ENCODE measurements at regions not wholly inside any gene's neighbourhood (a gene's known extent, or its start where the extent isn't known, plus 50 kb on each side); places are given as distances from the start of the nearest gene placed in this dataset.

DNA sequence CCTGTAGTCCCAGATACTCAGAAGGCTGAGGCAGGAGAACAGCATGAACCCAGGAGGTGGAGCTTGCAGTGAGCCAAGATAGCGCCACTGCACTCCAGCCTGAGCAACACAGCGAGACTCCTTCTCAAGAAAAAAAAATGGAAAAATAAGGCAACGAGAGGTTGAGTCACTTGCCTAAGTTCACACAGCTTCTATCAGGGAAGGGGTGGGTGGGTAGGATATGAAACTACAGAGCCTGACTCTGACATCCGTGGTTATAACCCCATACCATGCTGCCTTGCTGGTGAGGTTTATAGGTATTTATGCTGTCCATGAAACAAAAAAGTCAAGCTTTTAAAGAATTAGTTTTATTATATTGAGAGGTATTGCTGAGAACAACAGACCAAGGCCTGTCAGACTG is 61.5 kb upstream of the RAB4A start:
- H3K27me3 ChIP-seq (ENCODE audit: control insufficient read depth in 1 of 2, insufficient read depth in 2 of 2, low read length in 2 of 2): no peaks in the 10 kb centered on the region
- peaks cover 19% of the 10 kb centered on the region for H3K4me1 ChIP-seq (ENCODE audit: control insufficient read depth, insufficient read depth, low read length)
- H3K4me3 ChIP-seq (ENCODE audit: low read length in 2 of 2): no peak overlapping the region
- H3K27ac ChIP-seq (ENCODE audit: low read length): no peak overlapping the region
- H3K9me3 ChIP-seq (ENCODE audit: control insufficient read depth in 2 of 2, low read length in 2 of 2): no peaks in the 10 kb centered on the region
- no peaks in the 10 kb centered on the region for H3K36me3 ChIP-seq (ENCODE audit: control insufficient read depth in 2 of 2, insufficient read depth in 2 of 2, low read length in 2 of 2)
- no peak overlapping the region for H3K9ac ChIP-seq (ENCODE audit: low read length in 2 of 2)

DNA sequence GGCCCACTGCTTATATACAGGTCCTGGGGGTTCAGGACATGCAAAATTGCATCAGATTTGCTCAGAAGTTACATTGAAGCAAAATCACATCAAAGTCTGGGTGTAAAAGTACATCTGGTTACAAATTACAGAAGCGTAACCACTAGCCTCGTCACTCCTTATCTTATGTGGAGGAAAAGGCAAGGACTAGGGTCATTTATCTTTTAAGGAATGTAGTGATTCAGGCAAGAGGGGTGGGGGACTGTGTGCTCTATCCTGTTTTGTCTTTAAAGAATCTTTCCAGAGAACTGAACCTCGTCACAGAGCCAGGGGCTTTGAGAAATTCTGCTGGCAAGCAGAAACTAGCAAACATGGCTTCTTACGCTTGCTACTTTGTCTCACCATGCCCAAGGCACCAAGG is 61.1 kb upstream of the RAB4A start:
- no peaks in the 10 kb centered on the region for H3K9me3 ChIP-seq (ENCODE audit: control insufficient read depth in 2 of 2, low read length in 2 of 2)
- no peak overlapping the region for H3K4me3 ChIP-seq (ENCODE audit: low read length in 2 of 2)
- H3K27me3 ChIP-seq (ENCODE audit: control insufficient read depth in 1 of 2, insufficient read depth in 2 of 2, low read length in 2 of 2): no peaks in the 10 kb centered on the region
- H3K4me1 ChIP-seq (ENCODE audit: control insufficient read depth, insufficient read depth, low read length): peaks cover 15% of the 10 kb centered on the region
- H3K27ac ChIP-seq (ENCODE audit: low read length): no peak overlapping the region
- H3K9ac ChIP-seq (ENCODE audit: low read length in 2 of 2): no peak overlapping the region
- no peaks in the 10 kb centered on the region for H3K36me3 ChIP-seq (ENCODE audit: control insufficient read depth in 2 of 2, insufficient read depth in 2 of 2, low read length in 2 of 2)

DNA sequence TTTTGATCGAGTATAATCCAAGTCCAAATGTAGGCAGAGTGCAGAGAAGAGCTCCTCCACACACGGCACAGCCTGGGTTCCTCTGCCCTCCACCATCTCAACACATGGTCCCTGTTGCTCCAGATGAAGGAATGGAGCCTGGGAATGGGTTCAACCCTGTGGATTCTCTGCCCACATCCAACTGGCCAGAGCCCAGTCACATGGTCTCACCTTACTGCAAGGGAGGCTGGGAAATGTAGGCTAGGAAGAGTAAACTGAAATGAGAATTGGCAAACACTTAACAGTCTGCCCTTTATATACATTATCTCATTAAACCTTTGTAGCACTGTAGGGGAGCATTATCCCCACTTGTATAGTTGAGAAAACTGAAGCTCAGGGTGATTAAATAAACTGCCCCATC is 60.1 kb upstream of the RAB4A start:
- Histone ChIP-seq H3K4me3 (ENCODE audit: low read length in 2 of 2) (no peak overlapping the region), H3K9ac (ENCODE audit: low read length in 2 of 2) (no peak overlapping the region), H3K27ac (ENCODE audit: low read length) (no peak overlapping the region), H3K4me1 (ENCODE audit: control insufficient read depth, insufficient read depth, low read length) (peaks cover 5% of the 10 kb centered on the region), H3K27me3 (ENCODE audit: control insufficient read depth in 1 of 2, insufficient read depth in 2 of 2, low read length in 2 of 2) (no peaks in the 10 kb centered on the region), H3K36me3 (ENCODE audit: control insufficient read depth in 2 of 2, insufficient read depth in 2 of 2, low read length in 2 of 2) (no peaks in the 10 kb centered on the region), H3K9me3 (ENCODE audit: control insufficient read depth in 2 of 2, low read length in 2 of 2) (no peaks in the 10 kb centered on the region)

DNA sequence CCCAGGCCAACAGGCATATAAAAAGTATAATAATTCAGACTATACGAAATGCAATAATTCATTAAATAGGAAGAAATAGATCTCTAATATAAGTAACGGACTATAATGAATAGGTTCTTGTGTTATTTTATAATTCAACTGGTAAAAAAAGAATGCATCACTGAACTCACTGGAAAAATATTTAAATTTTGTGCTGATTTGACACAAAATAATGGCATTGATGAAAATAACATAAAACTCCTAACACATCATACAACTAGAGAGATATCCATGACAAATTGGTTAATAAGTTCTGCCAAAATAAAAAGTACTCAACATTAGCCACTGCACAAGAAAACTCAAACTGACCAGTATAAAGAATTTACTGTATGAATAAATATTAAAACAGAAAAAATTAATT is 57.1 kb upstream of the RAB4A start:
- Histone ChIP-seq H3K27me3 (ENCODE audit: control insufficient read depth in 1 of 2, insufficient read depth in 2 of 2, low read length in 2 of 2) (no peaks in the 10 kb centered on the region), H3K4me1 (ENCODE audit: control insufficient read depth, insufficient read depth, low read length) (no peaks in the 10 kb centered on the region), H3K9me3 (ENCODE audit: control insufficient read depth in 2 of 2, low read length in 2 of 2) (no peaks in the 10 kb centered on the region), H3K36me3 (ENCODE audit: control insufficient read depth in 2 of 2, insufficient read depth in 2 of 2, low read length in 2 of 2) (no peaks in the 10 kb centered on the region), H3K9ac (ENCODE audit: low read length in 2 of 2) (no peak overlapping the region), H3K27ac (ENCODE audit: low read length) (no peak overlapping the region), H3K4me3 (ENCODE audit: low read length in 2 of 2) (no peak overlapping the region)

DNA sequence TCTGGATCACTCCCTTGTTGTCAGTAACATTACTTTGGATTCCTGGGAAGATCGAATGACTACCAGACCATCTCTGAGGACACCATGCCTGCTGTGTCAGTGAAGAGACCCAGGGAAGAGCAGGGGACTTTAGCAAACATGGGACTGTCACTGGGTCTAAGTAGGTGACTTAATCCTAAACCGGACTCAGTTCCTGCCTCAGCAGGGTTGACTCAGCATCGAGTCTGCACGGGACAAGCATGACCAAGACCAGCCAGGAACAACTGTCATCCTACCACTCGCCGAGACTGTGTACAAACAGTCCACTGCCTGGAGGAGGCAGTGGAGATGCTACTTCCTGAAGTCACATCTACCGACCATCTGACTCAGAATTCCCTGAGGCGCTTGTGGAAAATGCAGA is 53.2 kb upstream of the RAB4A start:
- no peak overlapping the region for H3K9ac ChIP-seq (ENCODE audit: low read length in 2 of 2)
- H3K27me3 ChIP-seq (ENCODE audit: control insufficient read depth in 1 of 2, insufficient read depth in 2 of 2, low read length in 2 of 2): no peaks in the 10 kb centered on the region
- peaks cover 11% of the 10 kb centered on the region for H3K4me1 ChIP-seq (ENCODE audit: control insufficient read depth, insufficient read depth, low read length)
- no peaks in the 10 kb centered on the region for H3K9me3 ChIP-seq (ENCODE audit: control insufficient read depth in 2 of 2, low read length in 2 of 2)
- H3K36me3 ChIP-seq (ENCODE audit: control insufficient read depth in 2 of 2, insufficient read depth in 2 of 2, low read length in 2 of 2): no peaks in the 10 kb centered on the region
- no peak overlapping the region for H3K27ac ChIP-seq (ENCODE audit: low read length)
- no peak overlapping the region for H3K4me3 ChIP-seq (ENCODE audit: low read length in 2 of 2)

DNA sequence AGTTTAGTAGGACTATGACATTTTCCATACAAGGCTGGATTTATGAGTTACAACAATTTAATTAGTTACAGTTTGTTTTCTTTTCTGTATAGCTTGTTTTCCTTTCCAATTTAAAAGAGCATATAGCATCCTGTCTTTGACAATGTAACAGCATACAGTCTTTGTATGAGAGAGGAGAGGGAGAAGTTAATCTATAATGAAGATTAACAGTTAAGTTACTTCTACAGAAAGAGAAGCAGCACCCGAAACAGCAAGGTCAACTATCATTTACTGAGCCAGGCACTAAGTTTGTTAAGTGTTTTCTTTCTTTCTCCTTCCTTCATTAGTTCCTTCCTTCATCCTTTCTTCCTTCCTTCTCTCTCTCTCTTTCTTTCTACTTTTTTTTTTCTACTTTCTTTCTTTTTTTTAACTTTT is 52.3 kb upstream of the RAB4A start:
- Histone ChIP-seq H3K27me3 (ENCODE audit: control insufficient read depth in 1 of 2, insufficient read depth in 2 of 2, low read length in 2 of 2) (no peaks in the 10 kb centered on the region), H3K27ac (ENCODE audit: low read length) (no peak overlapping the region), H3K4me1 (ENCODE audit: control insufficient read depth, insufficient read depth, low read length) (peaks cover 11% of the 10 kb centered on the region), H3K36me3 (ENCODE audit: control insufficient read depth in 2 of 2, insufficient read depth in 2 of 2, low read length in 2 of 2) (no peaks in the 10 kb centered on the region), H3K4me3 (ENCODE audit: low read length in 2 of 2) (no peak overlapping the region), H3K9me3 (ENCODE audit: control insufficient read depth in 2 of 2, low read length in 2 of 2) (no peaks in the 10 kb centered on the region), H3K9ac (ENCODE audit: low read length in 2 of 2) (no peak overlapping the region)

DNA sequence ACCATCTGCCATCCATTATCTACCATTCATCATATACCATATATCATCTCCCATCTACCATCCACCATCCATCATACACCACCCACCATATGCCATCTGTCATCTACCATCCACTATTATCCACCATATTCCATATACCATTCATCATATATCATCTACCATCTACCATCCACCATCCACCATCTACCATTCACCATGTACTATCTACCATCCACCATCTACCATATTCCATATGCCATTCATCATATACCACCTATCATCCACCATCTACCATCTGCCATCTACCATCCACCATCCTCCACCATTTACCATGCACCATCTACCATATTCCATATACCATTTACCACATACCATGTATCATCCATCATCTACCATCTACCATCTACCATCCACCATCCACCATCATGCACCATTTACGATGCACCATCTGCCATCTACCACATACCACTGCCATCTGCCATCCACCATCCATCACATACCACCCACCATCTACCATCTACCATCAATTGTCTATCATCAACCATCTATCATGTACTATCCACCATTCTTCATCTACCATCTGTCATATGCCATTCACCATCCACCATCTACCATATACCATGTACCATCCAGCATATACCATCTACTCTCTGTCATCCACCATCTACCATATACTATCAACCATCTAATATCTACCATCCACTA is 50.6 kb upstream of the RAB4A start:
- Histone ChIP-seq H3K4me3 (ENCODE audit: low read length in 2 of 2) (no peak overlapping the region), H3K4me1 (ENCODE audit: control insufficient read depth, insufficient read depth, low read length) (peaks cover 11% of the 10 kb centered on the region), H3K27ac (ENCODE audit: low read length) (no peak overlapping the region)

DNA sequence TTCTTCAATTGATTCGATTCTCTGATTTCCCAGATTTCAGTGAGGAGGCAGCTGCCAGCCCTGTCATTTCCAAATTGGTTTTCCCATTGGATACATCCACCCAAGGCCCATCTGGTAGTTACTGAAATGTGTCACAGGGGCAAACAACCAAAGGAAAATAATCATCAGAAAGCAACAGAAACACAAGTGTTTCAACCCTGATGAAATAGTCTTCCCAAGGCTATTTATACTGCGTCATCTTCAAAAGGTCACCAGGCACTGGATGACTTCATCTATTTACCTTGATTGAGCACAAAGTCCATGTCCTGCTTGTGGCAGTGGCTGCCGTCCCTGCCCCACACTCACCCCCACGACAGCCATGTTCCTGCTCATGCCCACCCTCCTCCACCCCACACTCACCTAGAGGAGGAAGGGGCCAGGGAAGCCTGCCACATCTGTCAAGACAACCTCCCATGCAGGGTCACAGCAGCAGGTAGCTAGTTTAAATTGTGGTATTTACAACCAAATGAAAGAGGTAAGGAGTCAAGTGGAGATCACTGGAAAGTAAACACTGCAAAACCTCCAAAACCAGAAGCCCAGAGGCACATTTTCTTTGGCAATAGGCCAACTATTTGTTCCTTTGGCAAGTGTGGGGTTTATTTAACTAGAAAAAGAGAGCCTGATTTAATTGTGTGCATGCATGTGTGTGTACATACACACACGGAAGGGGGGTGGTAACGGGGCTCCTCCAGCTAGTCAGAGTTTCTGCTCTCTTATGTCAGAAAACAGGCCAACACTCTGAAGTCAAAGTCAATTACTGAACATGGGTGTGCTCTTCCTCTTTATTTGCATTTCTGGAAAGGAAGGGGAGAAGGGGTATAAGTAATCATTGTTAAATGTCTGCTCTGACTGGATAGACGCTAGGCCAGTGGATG is 49.5 kb upstream of the RAB4A start:
- Histone ChIP-seq H3K9ac (ENCODE audit: low read length in 2 of 2) (no peak overlapping the region), H3K36me3 (ENCODE audit: control insufficient read depth in 2 of 2, insufficient read depth in 2 of 2, low read length in 2 of 2) (no peaks in the 10 kb centered on the region), H3K9me3 (ENCODE audit: control insufficient read depth in 2 of 2, low read length in 2 of 2) (no peaks in the 10 kb centered on the region), H3K4me3 (ENCODE audit: low read length in 2 of 2) (no peak overlapping the region), H3K27ac (ENCODE audit: low read length) (no peak overlapping the region), H3K4me1 (ENCODE audit: control insufficient read depth, insufficient read depth, low read length) (peaks cover 11% of the 10 kb centered on the region), H3K27me3 (ENCODE audit: control insufficient read depth in 1 of 2, insufficient read depth in 2 of 2, low read length in 2 of 2) (no peaks in the 10 kb centered on the region)

More for the DNA sequence above, 50.6 kb upstream of the RAB4A start:
- H3K36me3 ChIP-seq (ENCODE audit: control insufficient read depth in 2 of 2, insufficient read depth in 2 of 2, low read length in 2 of 2): no peaks in the 10 kb centered on the region
- H3K9me3 ChIP-seq (ENCODE audit: control insufficient read depth in 2 of 2, low read length in 2 of 2): no peaks in the 10 kb centered on the region
- H3K9ac ChIP-seq (ENCODE audit: low read length in 2 of 2): no peak overlapping the region
- no peaks in the 10 kb centered on the region for H3K27me3 ChIP-seq (ENCODE audit: control insufficient read depth in 1 of 2, insufficient read depth in 2 of 2, low read length in 2 of 2)

Measured in stomach smooth muscle (tissue), 2 donors.